HepG2 (cell line): ENCODE measurements at regions not wholly inside any gene's neighbourhood (a gene's known extent, or its start where the extent isn't known, plus 50 kb on each side); places are given as distances from the start of the nearest gene placed in this dataset.

Experiments used
- CENPT ChIP-seq: sonication (generic); formaldehyde crosslinking; IDR thresholded peaks from 2 replicates; pipeline ENCODE4 v1.8.0; 2022; ENCODE audit warnings: low read depth, mild to moderate bottlenecking, moderate library complexity, missing genetic modification reagents
- FOXK1 ChIP-seq: sonication (generic); formaldehyde crosslinking; IDR thresholded peaks from 2 replicates; pipeline ENCODE4 v1.4.0; 2020; ENCODE audit warnings: low read depth, missing genetic modification reagents, borderline replicate concordance
- FOXM1 ChIP-seq: sonication (generic); formaldehyde crosslinking; IDR thresholded peaks from 2 replicates; pipeline ENCODE4 v1.5.0; 2020; ENCODE audit warnings: missing genetic modification reagents
- MYNN ChIP-seq: sonication (generic); formaldehyde crosslinking; IDR thresholded peaks from 2 replicates; pipeline ENCODE4 v1.4.0; 2020; ENCODE audit warnings: mild to moderate bottlenecking, low read depth, missing genetic modification reagents
- NFRKB ChIP-seq: fragments of 450-650 bp; IDR thresholded peaks from 2 replicates; pipeline ENCODE4 v1.6.1; 2017
- SCMH1 ChIP-seq: sonication (generic); formaldehyde crosslinking; IDR thresholded peaks from 2 replicates; pipeline ENCODE4 v1.9.0; 2021; ENCODE audit warnings: missing genetic modification reagents, mild to moderate bottlenecking, borderline replicate concordance
- SIX1 ChIP-seq: sonication (generic); formaldehyde crosslinking; IDR thresholded peaks from 2 replicates; pipeline ENCODE4 v1.4.0; 2020; ENCODE audit warnings: missing genetic modification reagents, borderline replicate concordance
- TCF7L2 ChIP-seq: IDR thresholded peaks from 2 replicates; pipeline ENCODE4 v1.6.1; 2011; ENCODE audit warnings: mild to moderate bottlenecking, low read depth, low read length, moderate library complexity
- U2AF2 ChIP-seq: fragments of 200-400 bp; formaldehyde crosslinking; IDR thresholded peaks from 2 replicates; pipeline ENCODE4 v1.6.1; 2017; ENCODE audit warnings: low read depth, mild to moderate bottlenecking, low read length
- ZNF205 ChIP-seq: IDR thresholded peaks from 2 replicates; pipeline ENCODE4 v1.6.1; 2018; ENCODE audit warnings: missing biosample characterization, missing genetic modification reagents
- ZNF256 ChIP-seq: sonication (generic); formaldehyde crosslinking; conservative IDR thresholded peaks from 2 replicates; pipeline ENCODE4 v1.4.0; 2020; ENCODE audit warnings: missing genetic modification reagents
- ZNF337 ChIP-seq: sonication (generic); formaldehyde crosslinking; IDR thresholded peaks from 2 replicates; pipeline ENCODE4 v1.5.1; 2020; ENCODE audit warnings: missing genetic modification reagents, low read depth, mild to moderate bottlenecking, borderline replicate concordance
- ZNF557 ChIP-seq: sonication (generic); formaldehyde crosslinking; IDR thresholded peaks from 2 replicates; pipeline ENCODE4 v1.4.0; 2020; ENCODE audit warnings: missing genetic modification reagents
- ZNF652 ChIP-seq: IDR thresholded peaks from 2 replicates; pipeline ENCODE4 v1.6.1; 2016; ENCODE audit warnings: low read depth, borderline replicate concordance
- TF ChIP-seq, protein P1 (sequence below): sonication (generic); formaldehyde crosslinking; IDR thresholded peaks from 2 replicates; pipeline ENCODE4 v1.4.0; 2020; ENCODE audit warnings: missing genetic modification reagents
- TF ChIP-seq, protein P2 (sequence below): sonication (generic); formaldehyde crosslinking; IDR thresholded peaks from 2 replicates; pipeline ENCODE4 v1.9.0; 2021; ENCODE audit warnings: missing genetic modification reagents, mild to moderate bottlenecking, borderline replicate concordance
- TF ChIP-seq, protein P3 (sequence below): IDR thresholded peaks from 2 replicates; pipeline ENCODE4 v1.4.0; 2020; ENCODE audit warnings: mild to moderate bottlenecking, missing genetic modification reagents
- TF ChIP-seq, protein P4 (sequence below): sonication (generic); formaldehyde crosslinking; IDR thresholded peaks from 2 replicates; pipeline ENCODE4 v1.8.0; 2022; ENCODE audit warnings: missing genetic modification reagents, mild to moderate bottlenecking, borderline replicate concordance
- TF ChIP-seq, protein P5 (sequence below): IDR thresholded peaks from 2 replicates; pipeline ENCODE4 v1.6.1; 2016; ENCODE audit warnings: mild to moderate bottlenecking, missing biosample characterization, missing genetic modification reagents

- TF ChIP-seq, protein P1, sequence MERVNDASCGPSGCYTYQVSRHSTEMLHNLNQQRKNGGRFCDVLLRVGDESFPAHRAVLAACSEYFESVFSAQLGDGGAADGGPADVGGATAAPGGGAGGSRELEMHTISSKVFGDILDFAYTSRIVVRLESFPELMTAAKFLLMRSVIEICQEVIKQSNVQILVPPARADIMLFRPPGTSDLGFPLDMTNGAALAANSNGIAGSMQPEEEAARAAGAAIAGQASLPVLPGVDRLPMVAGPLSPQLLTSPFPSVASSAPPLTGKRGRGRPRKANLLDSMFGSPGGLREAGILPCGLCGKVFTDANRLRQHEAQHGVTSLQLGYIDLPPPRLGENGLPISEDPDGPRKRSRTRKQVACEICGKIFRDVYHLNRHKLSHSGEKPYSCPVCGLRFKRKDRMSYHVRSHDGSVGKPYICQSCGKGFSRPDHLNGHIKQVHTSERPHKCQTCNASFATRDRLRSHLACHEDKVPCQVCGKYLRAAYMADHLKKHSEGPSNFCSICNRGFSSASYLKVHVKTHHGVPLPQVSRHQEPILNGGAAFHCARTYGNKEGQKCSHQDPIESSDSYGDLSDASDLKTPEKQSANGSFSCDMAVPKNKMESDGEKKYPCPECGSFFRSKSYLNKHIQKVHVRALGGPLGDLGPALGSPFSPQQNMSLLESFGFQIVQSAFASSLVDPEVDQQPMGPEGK: 0 out of 2 replicates have a peak, but pooled peaks have one; percentile 3
- TF ChIP-seq ZNF256: no peak
- TF ChIP-seq FOXM1 (CRISPR knock-in tag): no peak
- 0 out of 2 replicates have a peak, but pooled peaks have one; percentile 42 for TF ChIP-seq SIX1
- no peak for TF ChIP-seq NFRKB
- TF ChIP-seq SCMH1: no peak
- TF ChIP-seq, protein P2, sequence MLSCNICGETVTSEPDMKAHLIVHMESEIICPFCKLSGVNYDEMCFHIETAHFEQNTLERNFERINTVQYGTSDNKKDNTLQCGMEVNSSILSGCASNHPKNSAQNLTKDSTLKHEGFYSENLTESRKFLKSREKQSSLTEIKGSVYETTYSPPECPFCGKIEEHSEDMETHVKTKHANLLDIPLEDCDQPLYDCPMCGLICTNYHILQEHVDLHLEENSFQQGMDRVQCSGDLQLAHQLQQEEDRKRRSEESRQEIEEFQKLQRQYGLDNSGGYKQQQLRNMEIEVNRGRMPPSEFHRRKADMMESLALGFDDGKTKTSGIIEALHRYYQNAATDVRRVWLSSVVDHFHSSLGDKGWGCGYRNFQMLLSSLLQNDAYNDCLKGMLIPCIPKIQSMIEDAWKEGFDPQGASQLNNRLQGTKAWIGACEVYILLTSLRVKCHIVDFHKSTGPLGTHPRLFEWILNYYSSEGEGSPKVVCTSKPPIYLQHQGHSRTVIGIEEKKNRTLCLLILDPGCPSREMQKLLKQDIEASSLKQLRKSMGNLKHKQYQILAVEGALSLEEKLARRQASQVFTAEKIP (CRISPR knock-in tag): no peak
- TF ChIP-seq, protein P3, sequence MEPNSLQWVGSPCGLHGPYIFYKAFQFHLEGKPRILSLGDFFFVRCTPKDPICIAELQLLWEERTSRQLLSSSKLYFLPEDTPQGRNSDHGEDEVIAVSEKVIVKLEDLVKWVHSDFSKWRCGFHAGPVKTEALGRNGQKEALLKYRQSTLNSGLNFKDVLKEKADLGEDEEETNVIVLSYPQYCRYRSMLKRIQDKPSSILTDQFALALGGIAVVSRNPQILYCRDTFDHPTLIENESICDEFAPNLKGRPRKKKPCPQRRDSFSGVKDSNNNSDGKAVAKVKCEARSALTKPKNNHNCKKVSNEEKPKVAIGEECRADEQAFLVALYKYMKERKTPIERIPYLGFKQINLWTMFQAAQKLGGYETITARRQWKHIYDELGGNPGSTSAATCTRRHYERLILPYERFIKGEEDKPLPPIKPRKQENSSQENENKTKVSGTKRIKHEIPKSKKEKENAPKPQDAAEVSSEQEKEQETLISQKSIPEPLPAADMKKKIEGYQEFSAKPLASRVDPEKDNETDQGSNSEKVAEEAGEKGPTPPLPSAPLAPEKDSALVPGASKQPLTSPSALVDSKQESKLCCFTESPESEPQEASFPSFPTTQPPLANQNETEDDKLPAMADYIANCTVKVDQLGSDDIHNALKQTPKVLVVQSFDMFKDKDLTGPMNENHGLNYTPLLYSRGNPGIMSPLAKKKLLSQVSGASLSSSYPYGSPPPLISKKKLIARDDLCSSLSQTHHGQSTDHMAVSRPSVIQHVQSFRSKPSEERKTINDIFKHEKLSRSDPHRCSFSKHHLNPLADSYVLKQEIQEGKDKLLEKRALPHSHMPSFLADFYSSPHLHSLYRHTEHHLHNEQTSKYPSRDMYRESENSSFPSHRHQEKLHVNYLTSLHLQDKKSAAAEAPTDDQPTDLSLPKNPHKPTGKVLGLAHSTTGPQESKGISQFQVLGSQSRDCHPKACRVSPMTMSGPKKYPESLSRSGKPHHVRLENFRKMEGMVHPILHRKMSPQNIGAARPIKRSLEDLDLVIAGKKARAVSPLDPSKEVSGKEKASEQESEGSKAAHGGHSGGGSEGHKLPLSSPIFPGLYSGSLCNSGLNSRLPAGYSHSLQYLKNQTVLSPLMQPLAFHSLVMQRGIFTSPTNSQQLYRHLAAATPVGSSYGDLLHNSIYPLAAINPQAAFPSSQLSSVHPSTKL: peak; percentile 58
- TF ChIP-seq ZNF652 (CRISPR knock-in tag): 0 out of 2 replicates have a peak, but pooled peaks have one; percentile 14
- TF ChIP-seq ZNF205 (CRISPR knock-in tag): no peak
- TF ChIP-seq ZNF557 (CRISPR knock-in tag): no peak
- TF ChIP-seq U2AF2: no peak
- peak; percentile 59 for TF ChIP-seq TCF7L2
- TF ChIP-seq, protein P4, sequence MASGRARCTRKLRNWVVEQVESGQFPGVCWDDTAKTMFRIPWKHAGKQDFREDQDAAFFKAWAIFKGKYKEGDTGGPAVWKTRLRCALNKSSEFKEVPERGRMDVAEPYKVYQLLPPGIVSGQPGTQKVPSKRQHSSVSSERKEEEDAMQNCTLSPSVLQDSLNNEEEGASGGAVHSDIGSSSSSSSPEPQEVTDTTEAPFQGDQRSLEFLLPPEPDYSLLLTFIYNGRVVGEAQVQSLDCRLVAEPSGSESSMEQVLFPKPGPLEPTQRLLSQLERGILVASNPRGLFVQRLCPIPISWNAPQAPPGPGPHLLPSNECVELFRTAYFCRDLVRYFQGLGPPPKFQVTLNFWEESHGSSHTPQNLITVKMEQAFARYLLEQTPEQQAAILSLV: no peak
- no peak for TF ChIP-seq MYNN (CRISPR knock-in tag)
- TF ChIP-seq CENPT: no peak
- no peak for TF ChIP-seq FOXK1 (CRISPR knock-in tag)
- no peak for TF ChIP-seq ZNF337
- TF ChIP-seq, protein P5, sequence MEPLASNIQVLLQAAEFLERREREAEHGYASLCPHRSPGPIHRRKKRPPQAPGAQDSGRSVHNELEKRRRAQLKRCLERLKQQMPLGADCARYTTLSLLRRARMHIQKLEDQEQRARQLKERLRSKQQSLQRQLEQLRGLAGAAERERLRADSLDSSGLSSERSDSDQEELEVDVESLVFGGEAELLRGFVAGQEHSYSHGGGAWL: no peak
Observed at GRCh38 chr13:74082741-74083160, 51.5 kb downstream of the KLF12 start (continued).
